A549 (cell line): ENCODE measurements at regions not wholly inside any gene's neighbourhood (a gene's known extent, or its start where the extent isn't known, plus 50 kb on each side); places are given as distances from the start of the nearest gene placed in this dataset.
A peak's percentile ranks its signal among the peaks of the same experiment; 100 is the strongest.

Experiments used
- ATAC-seq, 2 experiments: fragments of 200-7000 bp in 1 of 2; fragments of >200 bp in 1 of 2; cut with Nextera tagmentation in 1 of 2; cut with Tn5 transposase in 1 of 2; 3 replicates each; pipeline versions ENCODE4 v1.8.0 to v1.9.1; 2018 to 2020; ENCODE audit warnings: mild to moderate bottlenecking in 1 of 2, moderate library complexity in 1 of 2
- CTCF ChIA-PET: fragments of 300-600 bp; sonication (Branson Sonifier 250); formaldehyde crosslinking; extraction: SDS; loops from one replicate; lab custom pipeline; 2021; ENCODE audit warnings: antibody characterized with exemption, inconsistent platforms; lab: Yijun Ruan, JAX
- POLR2A ChIA-PET: fragments of 350-600 bp; formaldehyde crosslinking; extraction: SDS; loops from one replicate; lab custom pipeline; 2021; ENCODE audit warnings: antibody characterized with exemption, inconsistent platforms; lab: Yijun Ruan, JAX
- DNase-seq, 2 experiments: peaks; one replicate each; pipeline versions ENCODE4 v3.0.0 to v3.0.0-alpha.2; 2011 to 2016; ENCODE audit warnings: low read depth in 1 of 2, low spot score in 1 of 2
- FAIRE-seq: peaks from 2 replicates; lab custom pipeline; 2011; peaks lifted over from hg19 to GRCh38; lab: Jason Lieb, UNC
- H3K27ac ChIP-seq, 2 experiments: fragments of >200 bp; sonication (Bioruptor Twin); formaldehyde crosslinking; 3 replicates each; pipeline ENCODE4 v1.5.1; 2016 to 2017
- H3K4me1 ChIP-seq: fragments of >200 bp; sonication (Bioruptor Twin); formaldehyde crosslinking; 3 replicates; pipeline ENCODE4 v1.6.1; 2016
- H3K4me2 ChIP-seq: fragments of >200 bp; sonication (Bioruptor Twin); formaldehyde crosslinking; 3 replicates; pipeline ENCODE4 v1.6.1; 2016
- H3K4me3 ChIP-seq: fragments of >200 bp; sonication (Bioruptor Twin); formaldehyde crosslinking; 3 replicates; pipeline ENCODE4 v1.5.1; 2016
- H3K9me3 ChIP-seq: fragments of >200 bp; sonication (Bioruptor Twin); formaldehyde crosslinking; 3 replicates; pipeline ENCODE4 v1.6.1; 2016
- ATOH8 ChIP-seq: fragments of 250-450 bp; sonication (Bioruptor Pico); IDR thresholded peaks from 2 replicates; pipeline ENCODE4 v1.5.0; 2020; ENCODE audit warnings: low read depth, mild to moderate bottlenecking, moderate library complexity
- CEBPB ChIP-seq, 2 experiments: fragments of >200 bp in 1 of 2; sonication (Bioruptor Twin) in 1 of 2; formaldehyde crosslinking in 1 of 2; IDR thresholded peaks; 2 replicates each; pipeline ENCODE4 v1.6.1; 2012 to 2016
- CHD4 ChIP-seq: fragments of 200-600 bp; sonication (generic); IDR thresholded peaks from 2 replicates; pipeline ENCODE4 v1.6.1; 2016; ENCODE audit warnings: antibody characterized with exemption, mild to moderate bottlenecking, borderline replicate concordance
- EHMT2 ChIP-seq: fragments of 200-600 bp; sonication (generic); IDR thresholded peaks from 2 replicates; pipeline ENCODE4 v1.6.1; 2016; ENCODE audit warnings: antibody characterized with exemption, low read depth, mild to moderate bottlenecking, moderate library complexity
- EP300 ChIP-seq, 2 experiments: fragments of >200 bp; sonication (Bioruptor Twin); formaldehyde crosslinking; IDR thresholded peaks; 2 replicates in 1 of 2; 3 replicates in 1 of 2; pipeline ENCODE4 v1.6.1; 2016 to 2017
- ESRRA ChIP-seq: fragments of 150-350 bp; IDR thresholded peaks from 2 replicates; pipeline ENCODE4 v1.6.1; 2014; ENCODE audit warnings: mild to moderate bottlenecking, low read length, borderline replicate concordance
- FOXS1 ChIP-seq: fragments of 250-450 bp; sonication (Bioruptor Pico); IDR thresholded peaks from 2 replicates; pipeline ENCODE4 v1.5.0; 2020; ENCODE audit warnings: mild to moderate bottlenecking, moderate library complexity
- GATA3 ChIP-seq: IDR thresholded peaks from 2 replicates; pipeline ENCODE4 v1.6.1; 2012; ENCODE audit warnings: borderline replicate concordance
- HMGXB4 ChIP-seq: fragments of 250-450 bp; sonication (Bioruptor Pico); IDR thresholded peaks from 2 replicates; pipeline ENCODE4 v1.5.0; 2021; ENCODE audit warnings: mild to moderate bottlenecking, moderate library complexity, borderline replicate concordance
- HOXA7 ChIP-seq: fragments of 250-450 bp; sonication (Bioruptor Pico); IDR thresholded peaks from 2 replicates; pipeline ENCODE4 v1.5.0; 2020; ENCODE audit warnings: mild to moderate bottlenecking, moderate library complexity
- JUN ChIP-seq, 2 experiments: fragments of >200 bp; sonication (Bioruptor Twin); formaldehyde crosslinking; IDR thresholded peaks; 2 replicates in 1 of 2; 3 replicates in 1 of 2; pipeline ENCODE4 v1.6.1; 2016 to 2017
- KDM1A ChIP-seq: fragments of 200-600 bp; sonication (generic); IDR thresholded peaks from 2 replicates; pipeline ENCODE4 v1.6.1; 2016; ENCODE audit warnings: low read depth, mild to moderate bottlenecking
- KDM5A ChIP-seq: fragments of 200-600 bp; sonication (generic); IDR thresholded peaks from 2 replicates; pipeline ENCODE4 v1.6.1; 2016; ENCODE audit warnings: antibody characterized with exemption, mild to moderate bottlenecking
- MAFK ChIP-seq: fragments of 450-650 bp; IDR thresholded peaks from 2 replicates; pipeline ENCODE4 v1.6.1; 2014; ENCODE audit not compliant: partially characterized antibody
- MAZ ChIP-seq: fragments of 150-350 bp; IDR thresholded peaks from 2 replicates; pipeline ENCODE4 v1.6.1; 2014; ENCODE audit warnings: antibody characterized with exemption, low read depth, low read length, borderline replicate concordance
- MYC ChIP-seq: IDR thresholded peaks from 2 replicates; pipeline ENCODE4 v1.6.1; 2012; ENCODE audit warnings: mild to moderate bottlenecking, inconsistent platforms, low read length, improper control_type of control experiment, borderline replicate concordance
- NFE2L2 ChIP-seq: fragments of 150-350 bp; conservative IDR thresholded peaks from 2 replicates; pipeline ENCODE4 v1.6.1; 2014; ENCODE audit warnings: low read length
- PHF8 ChIP-seq: fragments of 200-600 bp; sonication (generic); IDR thresholded peaks from 2 replicates; pipeline ENCODE4 v1.6.1; 2016; ENCODE audit warnings: low read depth, mild to moderate bottlenecking, antibody characterized with exemption, moderate library complexity, borderline replicate concordance
- POLR2A ChIP-seq: IDR thresholded peaks from 2 replicates; pipeline ENCODE4 v1.6.1; 2012; ENCODE audit warnings: mild to moderate bottlenecking, low read length
- POLR2AphosphoS2 ChIP-seq: conservative IDR thresholded peaks from 2 replicates; pipeline ENCODE4 v1.6.1; 2012; ENCODE audit warnings: low read length, improper control_type of control experiment, inconsistent platforms
- RAD21 ChIP-seq, 2 experiments: fragments of >200 bp in 1 of 2; sonication (Bioruptor Twin) in 1 of 2; formaldehyde crosslinking in 1 of 2; IDR thresholded peaks in 1 of 2; conservative IDR thresholded peaks in 1 of 2; 2 replicates in 1 of 2; 3 replicates in 1 of 2; pipeline ENCODE4 v1.6.1; 2012 to 2018; ENCODE audit warnings: inconsistent platforms in 1 of 2
- RARB ChIP-seq: fragments of 250-450 bp; sonication (Bioruptor Pico); IDR thresholded peaks from 2 replicates; pipeline ENCODE4 v1.8.0; 2021; ENCODE audit warnings: mild to moderate bottlenecking, moderate library complexity
- REST ChIP-seq: fragments of 200-600 bp; sonication (generic); IDR thresholded peaks from 2 replicates; pipeline ENCODE4 v1.6.1; 2016; ENCODE audit warnings: antibody characterized with exemption, mild to moderate bottlenecking, moderate library complexity
- RFX5 ChIP-seq: fragments of 450-650 bp; IDR thresholded peaks from 2 replicates; pipeline ENCODE4 v1.7.1; 2014; ENCODE audit warnings: antibody characterized with exemption, mild to moderate bottlenecking, moderate library complexity
- RNF2 ChIP-seq: fragments of 200-600 bp; sonication (generic); IDR thresholded peaks from 2 replicates; pipeline ENCODE4 v1.6.1; 2016; ENCODE audit warnings: low read depth, mild to moderate bottlenecking, antibody characterized with exemption, moderate library complexity, borderline replicate concordance
- SREBF2 ChIP-seq: fragments of 450-650 bp; IDR thresholded peaks from 2 replicates; pipeline ENCODE4 v1.6.1; 2014; ENCODE audit warnings: mild to moderate bottlenecking, moderate library complexity
- ZFP36 ChIP-seq: fragments of 450-650 bp; IDR thresholded peaks from 2 replicates; pipeline ENCODE4 v1.6.1; 2014; ENCODE audit warnings: borderline replicate concordance; ENCODE audit not compliant: partially characterized antibody
- ZNF302 ChIP-seq: fragments of 250-450 bp; sonication (Bioruptor Pico); IDR thresholded peaks from 2 replicates; pipeline ENCODE4 v1.9.0; 2021; ENCODE audit warnings: inconsistent platforms, mild to moderate bottlenecking, moderate library complexity
- WGBS: methylation state at CpG from one replicate; pipeline ENCODE4 v1.1.6; 2017; ENCODE audit errors: missing lambda C conversion rate; 5-methylcytosine and 5-hydroxymethylcytosine counted together
- TF ChIP-seq, protein P1 (sequence below): fragments of >200 bp; sonication (Bioruptor Twin); formaldehyde crosslinking; IDR thresholded peaks from 3 replicates; pipeline ENCODE4 v1.5.1; 2016
- TF ChIP-seq, protein P2 (sequence below): IDR thresholded peaks from 2 replicates; pipeline ENCODE4 v1.6.1; 2012

DNA sequence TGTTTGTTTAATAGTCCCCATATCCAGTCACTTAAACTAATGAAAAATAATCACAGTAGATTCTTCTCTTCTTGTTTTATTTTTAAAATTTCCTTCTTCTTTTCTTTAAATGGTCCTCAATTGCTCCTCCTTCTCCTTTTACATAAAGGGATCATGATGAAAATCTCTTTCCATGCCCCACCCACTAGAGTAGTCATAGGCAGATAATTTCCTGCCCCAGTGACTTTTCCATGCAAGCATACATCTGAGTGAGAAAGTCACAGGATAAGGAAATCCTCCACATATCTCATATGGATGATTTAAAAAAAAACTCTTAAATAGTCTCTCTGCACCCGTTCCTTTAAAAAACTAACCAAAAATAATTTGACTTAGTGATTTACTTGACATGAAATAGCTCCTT lies 552.3 kb upstream of the SETBP1 start:
- H3K27ac ChIP-seq: no peak overlapping the region
- POLR2A ChIA-PET: no interaction called here
- 9% methylated on average over 1 of the region's 1 CpG for WGBS
- H3K4me2 ChIP-seq: no peak overlapping the region
- no peak for ATAC-seq
- CTCF ChIA-PET: no interaction called here
- FAIRE-seq: no peak
- TF ChIP-seq RFX5 (no peak), ZNF302 (CRISPR knock-in tag) (no peak), POLR2A (no peak), PHF8 (no peak), FOXS1 (CRISPR knock-in tag) (no peak), EP300 (IDR thresholded peaks at IDR 0.05) (no peak), HOXA7 (no peak), CHD4 (no peak), MAFK (no peak), MAZ (no peak), KDM5A (no peak), HMGXB4 (CRISPR knock-in tag) (no peak)
- no peak for DNase-seq
- no peak overlapping the region for H3K4me3 ChIP-seq
- H3K9me3 ChIP-seq: no peaks in the 10 kb centered on the region
- no peaks in the 10 kb centered on the region for H3K4me1 ChIP-seq

DNA sequence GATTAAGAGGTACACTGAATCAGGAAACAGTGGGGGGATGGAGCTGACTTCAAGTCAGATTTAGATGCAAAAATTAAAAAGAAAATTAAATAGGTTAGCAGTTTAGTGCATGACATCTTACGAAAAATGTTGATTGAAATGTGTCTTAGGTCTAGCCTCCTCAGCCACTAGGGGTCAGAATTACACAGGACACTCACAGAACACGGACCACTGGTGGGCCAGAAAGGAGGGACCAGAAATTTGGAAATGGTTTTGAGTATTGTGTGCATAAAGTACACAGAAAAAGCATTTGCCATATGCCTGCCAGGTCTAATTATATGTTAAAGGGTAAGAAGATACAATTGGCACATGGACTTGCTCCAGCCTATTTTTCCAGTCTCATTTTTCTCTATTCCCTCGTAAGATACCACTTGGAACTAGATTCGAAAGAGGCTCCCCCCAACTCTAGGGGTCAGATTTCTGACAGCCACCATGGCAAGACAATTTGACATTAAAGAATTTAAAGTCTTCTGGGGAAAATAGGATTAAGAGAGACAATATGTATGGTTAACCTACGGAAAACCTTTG lies 550.2 kb upstream of the SETBP1 start:
- DNase-seq: peak; percentile 3 to 14
- Histone ChIP-seq H3K4me2 (no peak overlapping the region), H3K4me3 (no peak overlapping the region), H3K9me3 (no peaks in the 10 kb centered on the region), H3K27ac (no peak overlapping the region), H3K4me1 (no peaks in the 10 kb centered on the region)
- FAIRE-seq: no peak
- 7% methylated on average over 5 of the region's 5 CpGs for WGBS
- POLR2A ChIA-PET: no interaction called here
- CTCF ChIA-PET: no interaction called here
- ATAC-seq: peak in 1 of 2 experiments; percentile 51; a peak in 2 of 6 replicates
- TF ChIP-seq REST (no peak), ZFP36 (no peak), SREBF2 (no peak), ZNF302 (CRISPR knock-in tag) (no peak), RAD21 (conservative IDR thresholded peaks at IDR 0.05 in 1 of 2, IDR thresholded peaks at IDR 0.05 in 1 of 2) (peak; percentile 62), MAFK (no peak), MYC (no peak), ATOH8 (CRISPR knock-in tag) (no peak), RNF2 (no peak), POLR2AphosphoS2 (no peak), RARB (CRISPR knock-in tag) (no peak), EHMT2 (no peak), JUN (IDR thresholded peaks at IDR 0.05) (no peak), CEBPB (IDR thresholded peaks at IDR 0.05) (no peak), KDM1A (no peak), EP300 (IDR thresholded peaks at IDR 0.05) (no peak), ESRRA (no peak), POLR2A (no peak), GATA3 (no peak), NFE2L2 (no peak)
- TF ChIP-seq, protein P1, sequence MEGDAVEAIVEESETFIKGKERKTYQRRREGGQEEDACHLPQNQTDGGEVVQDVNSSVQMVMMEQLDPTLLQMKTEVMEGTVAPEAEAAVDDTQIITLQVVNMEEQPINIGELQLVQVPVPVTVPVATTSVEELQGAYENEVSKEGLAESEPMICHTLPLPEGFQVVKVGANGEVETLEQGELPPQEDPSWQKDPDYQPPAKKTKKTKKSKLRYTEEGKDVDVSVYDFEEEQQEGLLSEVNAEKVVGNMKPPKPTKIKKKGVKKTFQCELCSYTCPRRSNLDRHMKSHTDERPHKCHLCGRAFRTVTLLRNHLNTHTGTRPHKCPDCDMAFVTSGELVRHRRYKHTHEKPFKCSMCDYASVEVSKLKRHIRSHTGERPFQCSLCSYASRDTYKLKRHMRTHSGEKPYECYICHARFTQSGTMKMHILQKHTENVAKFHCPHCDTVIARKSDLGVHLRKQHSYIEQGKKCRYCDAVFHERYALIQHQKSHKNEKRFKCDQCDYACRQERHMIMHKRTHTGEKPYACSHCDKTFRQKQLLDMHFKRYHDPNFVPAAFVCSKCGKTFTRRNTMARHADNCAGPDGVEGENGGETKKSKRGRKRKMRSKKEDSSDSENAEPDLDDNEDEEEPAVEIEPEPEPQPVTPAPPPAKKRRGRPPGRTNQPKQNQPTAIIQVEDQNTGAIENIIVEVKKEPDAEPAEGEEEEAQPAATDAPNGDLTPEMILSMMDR: peak; percentile 45
- TF ChIP-seq, protein P2, sequence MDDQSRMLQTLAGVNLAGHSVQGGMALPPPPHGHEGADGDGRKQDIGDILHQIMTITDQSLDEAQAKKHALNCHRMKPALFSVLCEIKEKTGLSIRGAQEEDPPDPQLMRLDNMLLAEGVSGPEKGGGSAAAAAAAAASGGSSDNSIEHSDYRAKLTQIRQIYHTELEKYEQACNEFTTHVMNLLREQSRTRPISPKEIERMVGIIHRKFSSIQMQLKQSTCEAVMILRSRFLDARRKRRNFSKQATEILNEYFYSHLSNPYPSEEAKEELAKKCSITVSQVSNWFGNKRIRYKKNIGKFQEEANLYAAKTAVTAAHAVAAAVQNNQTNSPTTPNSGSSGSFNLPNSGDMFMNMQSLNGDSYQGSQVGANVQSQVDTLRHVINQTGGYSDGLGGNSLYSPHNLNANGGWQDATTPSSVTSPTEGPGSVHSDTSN: no peak
